ENCODE measurements at regions not wholly inside any gene's neighbourhood (a gene's known extent, or its start where the extent isn't known, plus 50 kb on each side); places are given as distances from the start of the nearest gene placed in this dataset.

GRCh38 chr17:54749157-54749556, 151.5 kb upstream of the TOM1L1 start:
- TF ChIP-seq POLR2A (IDR thresholded peaks at IDR 0.05) (no peak), CTCF (IDR thresholded peaks at IDR 0.05) (no peak)
